ENCODE measurements at regions not wholly inside any gene's neighbourhood (a gene's known extent, or its start where the extent isn't known, plus 50 kb on each side); places are given as distances from the start of the nearest gene placed in this dataset.

- TF ChIP-seq RARB (CRISPR knock-in tag; IDR thresholded peaks at IDR 0.05) (no peak), CREB5 (CRISPR knock-in tag; IDR thresholded peaks at IDR 0.05; ENCODE audit: low read depth) (no peak), POU6F1 (CRISPR knock-in tag; IDR thresholded peaks at IDR 0.05; ENCODE audit: borderline replicate concordance, low read depth) (no peak), PPARA (CRISPR knock-in tag; IDR thresholded peaks at IDR 0.05; ENCODE audit: borderline replicate concordance) (no peak), ZNF8 (CRISPR knock-in tag; IDR thresholded peaks at IDR 0.05) (no peak), ZFP3 (CRISPR knock-in tag; IDR thresholded peaks at IDR 0.05) (no peak), PATZ1 (CRISPR knock-in tag; IDR thresholded peaks at IDR 0.05; ENCODE audit: borderline replicate concordance) (no peak), ARNTL (CRISPR knock-in tag; IDR thresholded peaks at IDR 0.05; ENCODE audit: borderline replicate concordance, low read depth) (no peak), ZC3H10 (CRISPR knock-in tag; IDR thresholded peaks at IDR 0.05) (no peak), CSRNP3 (CRISPR knock-in tag; IDR thresholded peaks at IDR 0.05) (no peak), ESRRG (CRISPR knock-in tag; IDR thresholded peaks at IDR 0.05) (no peak)
These were observed 840.8 kb upstream of the HTR2C start for GRCh38 chrX:113743069-113743468.

Data from SK-N-SH treated with all-trans-retinoic acid at 6 μM for 48 hours (cell line).